MM.1S (cell line): ENCODE measurements at regions not wholly inside any gene's neighbourhood (a gene's known extent, or its start where the extent isn't known, plus 50 kb on each side); places are given as distances from the start of the nearest gene placed in this dataset.

Experiments
- DNase-seq: peaks from one replicate; pipeline ENCODE4 v3.0.0-alpha.2; 2015
- H2AFZ ChIP-seq: fragments of 300-600 bp; sonication (generic); 2 replicates; pipeline ENCODE4 v1.6.0; 2016; ENCODE audit warnings: antibody characterized with exemption, low read length
- H3F3A ChIP-seq: fragments of 300-600 bp; sonication (generic); 2 replicates; pipeline ENCODE4 v1.6.1; 2016; ENCODE audit warnings: mild to moderate bottlenecking, antibody characterized with exemption, low read length, moderate library complexity, mixed read lengths; ENCODE audit not compliant: insufficient read depth
- H3K27ac ChIP-seq: fragments of 300-600 bp; sonication (generic); 2 replicates; pipeline ENCODE4 v1.5.1; 2016; ENCODE audit warnings: mild to moderate bottlenecking, low read length
- H3K27me3 ChIP-seq: fragments of 300-600 bp; sonication (generic); replicated peaks from 2 replicates; pipeline ENCODE4 v1.6.0; 2016; ENCODE audit warnings: low read length; ENCODE audit not compliant: insufficient read depth
- H3K36me3 ChIP-seq: fragments of 300-600 bp; sonication (generic); replicated peaks from 2 replicates; pipeline ENCODE4 v1.6.1; 2016; ENCODE audit warnings: mild to moderate bottlenecking, low read length, mixed read lengths; ENCODE audit not compliant: insufficient read depth
- H3K4me1 ChIP-seq: fragments of 300-600 bp; sonication (generic); 2 replicates; pipeline ENCODE4 v1.6.1; 2016; ENCODE audit warnings: low read length, mixed read lengths
- H3K4me2 ChIP-seq: fragments of 300-600 bp; sonication (generic); 2 replicates; pipeline ENCODE4 v1.6.0; 2016; ENCODE audit warnings: low read depth, low read length
- H3K4me3 ChIP-seq: fragments of 300-600 bp; sonication (generic); 2 replicates; pipeline ENCODE4 v1.5.1; 2016; ENCODE audit warnings: low read length, mixed read lengths
- H3K79me2 ChIP-seq: fragments of 300-600 bp; sonication (generic); 2 replicates; pipeline ENCODE4 v1.6.1; 2016; ENCODE audit warnings: mixed run types, low read length, mixed read lengths
- H3K9ac ChIP-seq: fragments of 300-600 bp; sonication (generic); 2 replicates; pipeline ENCODE4 v1.6.1; 2016; ENCODE audit warnings: low read length, mixed read lengths
- H3K9me2 ChIP-seq: fragments of 300-600 bp; sonication (generic); replicated peaks from 2 replicates; pipeline ENCODE4 v1.6.1; 2016; ENCODE audit warnings: mild to moderate bottlenecking, low read length, mixed read lengths; ENCODE audit not compliant: insufficient read depth
- H3K9me3 ChIP-seq: fragments of 300-600 bp; sonication (generic); replicated peaks from 2 replicates; pipeline ENCODE4 v1.6.1; 2016; ENCODE audit warnings: mild to moderate bottlenecking, low read length, mixed read lengths; ENCODE audit not compliant: insufficient read depth
- H4K20me1 ChIP-seq: fragments of 300-600 bp; sonication (generic); 2 replicates; pipeline ENCODE4 v1.6.1; 2016; ENCODE audit warnings: mild to moderate bottlenecking, low read length, moderate library complexity, mixed read lengths; ENCODE audit not compliant: insufficient read depth
- EZH2 ChIP-seq: fragments of 300-600 bp; sonication (generic); optimal IDR thresholded peaks from 2 replicates; pipeline ENCODE3; 2017; ENCODE audit warnings: low read depth, mild to moderate bottlenecking, antibody characterized with exemption, low read length, mixed read lengths
- EZH2phosphoT487 ChIP-seq: fragments of 300-600 bp; sonication (generic); IDR thresholded peaks from 2 replicates; pipeline ENCODE4 v1.6.1; 2018; ENCODE audit warnings: antibody characterized with exemption, low read length
- TF ChIP-seq, protein P1 (sequence below): fragments of 300-600 bp; sonication (generic); IDR thresholded peaks from 2 replicates; pipeline ENCODE4 v1.5.1; 2016; ENCODE audit warnings: antibody characterized with exemption, low read length, mixed read lengths

DNA sequence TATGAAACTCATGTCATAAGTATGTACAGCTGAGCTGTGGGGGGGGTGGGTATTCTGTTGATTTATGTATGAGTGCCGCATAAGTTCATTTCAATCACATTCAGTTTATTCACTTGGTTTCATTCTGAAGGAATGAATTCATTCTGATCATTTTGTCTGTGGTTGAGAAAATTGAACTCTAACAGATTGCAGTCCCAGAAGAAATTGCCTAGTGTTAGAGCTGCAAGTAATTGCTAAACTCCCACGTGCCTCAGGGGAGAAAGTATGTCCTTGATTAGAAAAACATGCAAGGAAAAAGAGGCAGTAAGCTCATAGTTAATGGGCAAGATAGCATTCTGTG, 442.4 kb upstream of the MGAT4C start:
- no peaks in the 10 kb centered on the region for H3K27me3 ChIP-seq
- H3K4me3 ChIP-seq, result no peak overlapping the region
- H3K4me1 ChIP-seq, result no peaks in the 10 kb centered on the region
- no peaks in the 10 kb centered on the region for H3K9me2 ChIP-seq
- H3K79me2 ChIP-seq, result no peaks in the 10 kb centered on the region
- H3K9ac ChIP-seq, result no peak overlapping the region
- H4K20me1 ChIP-seq, result no peaks in the 10 kb centered on the region
- H3K36me3 ChIP-seq, result no peaks in the 10 kb centered on the region
- H2AFZ ChIP-seq, result no peak overlapping the region
- H3K4me2 ChIP-seq, result no peak overlapping the region
- H3K27ac ChIP-seq, result no peak overlapping the region
- no peaks in the 10 kb centered on the region for H3K9me3 ChIP-seq
- no peak for TF ChIP-seq EZH2
- no peak for TF ChIP-seq EZH2phosphoT487
- TF ChIP-seq, protein P1, sequence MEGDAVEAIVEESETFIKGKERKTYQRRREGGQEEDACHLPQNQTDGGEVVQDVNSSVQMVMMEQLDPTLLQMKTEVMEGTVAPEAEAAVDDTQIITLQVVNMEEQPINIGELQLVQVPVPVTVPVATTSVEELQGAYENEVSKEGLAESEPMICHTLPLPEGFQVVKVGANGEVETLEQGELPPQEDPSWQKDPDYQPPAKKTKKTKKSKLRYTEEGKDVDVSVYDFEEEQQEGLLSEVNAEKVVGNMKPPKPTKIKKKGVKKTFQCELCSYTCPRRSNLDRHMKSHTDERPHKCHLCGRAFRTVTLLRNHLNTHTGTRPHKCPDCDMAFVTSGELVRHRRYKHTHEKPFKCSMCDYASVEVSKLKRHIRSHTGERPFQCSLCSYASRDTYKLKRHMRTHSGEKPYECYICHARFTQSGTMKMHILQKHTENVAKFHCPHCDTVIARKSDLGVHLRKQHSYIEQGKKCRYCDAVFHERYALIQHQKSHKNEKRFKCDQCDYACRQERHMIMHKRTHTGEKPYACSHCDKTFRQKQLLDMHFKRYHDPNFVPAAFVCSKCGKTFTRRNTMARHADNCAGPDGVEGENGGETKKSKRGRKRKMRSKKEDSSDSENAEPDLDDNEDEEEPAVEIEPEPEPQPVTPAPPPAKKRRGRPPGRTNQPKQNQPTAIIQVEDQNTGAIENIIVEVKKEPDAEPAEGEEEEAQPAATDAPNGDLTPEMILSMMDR, result no peak
- no peak for DNase-seq
- no peaks in the 10 kb centered on the region for H3F3A ChIP-seq

DNA sequence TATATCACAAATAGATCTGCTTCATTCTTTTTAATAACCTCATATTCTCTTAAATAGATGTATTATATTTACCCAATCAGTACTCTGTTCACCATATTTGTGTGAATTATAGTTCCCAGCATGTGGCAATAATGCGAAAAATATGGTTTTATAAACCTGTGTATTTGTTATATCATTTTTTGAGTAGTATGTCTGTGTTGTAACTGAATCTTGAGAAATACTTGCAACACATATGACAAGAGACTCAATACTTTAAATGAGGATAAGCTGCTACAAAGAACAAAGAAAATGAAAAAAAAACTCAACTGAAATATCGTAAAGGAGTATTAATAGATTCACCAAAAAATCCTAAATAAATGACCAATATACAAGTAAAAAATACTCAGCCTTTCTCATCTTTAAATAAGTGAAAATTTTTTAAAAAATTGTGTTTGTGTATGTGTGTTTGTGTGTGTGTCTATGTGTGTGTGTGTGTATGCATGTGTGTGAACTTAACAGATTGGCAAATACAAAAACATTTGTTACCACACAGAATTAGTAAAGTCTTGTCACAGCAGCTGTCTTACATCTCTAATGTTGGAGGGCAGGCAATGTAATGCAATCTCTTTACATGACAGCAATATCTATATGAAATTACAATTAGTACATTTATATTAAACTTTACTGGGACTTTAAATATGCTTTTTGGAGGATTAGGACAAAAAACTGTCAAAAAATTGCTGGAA, 441.9 kb upstream of the MGAT4C start:
- no peaks in the 10 kb centered on the region for H3K36me3 ChIP-seq
- no peak overlapping the region for H3K9ac ChIP-seq
- H2AFZ ChIP-seq, result no peak overlapping the region
- no peak overlapping the region for H3K4me3 ChIP-seq
- no peak for DNase-seq
- no peaks in the 10 kb centered on the region for H3K9me2 ChIP-seq
- no peaks in the 10 kb centered on the region for H3K79me2 ChIP-seq
- H3K4me2 ChIP-seq, result no peak overlapping the region
- no peaks in the 10 kb centered on the region for H3K9me3 ChIP-seq
- TF ChIP-seq EZH2phosphoT487 (no peak), EZH2 (no peak)
- TF ChIP-seq, protein P1, result no peak
- no peaks in the 10 kb centered on the region for H3K27me3 ChIP-seq
- H3F3A ChIP-seq, result no peaks in the 10 kb centered on the region
- H4K20me1 ChIP-seq, result no peaks in the 10 kb centered on the region
- H3K4me1 ChIP-seq, result no peaks in the 10 kb centered on the region
- H3K27ac ChIP-seq, result no peak overlapping the region

- H3K4me3 ChIP-seq, result no peak overlapping the region
- no peaks in the 10 kb centered on the region for H3K36me3 ChIP-seq
- no peaks in the 10 kb centered on the region for H3F3A ChIP-seq
- no peak overlapping the region for H3K4me2 ChIP-seq
- TF ChIP-seq, protein P1, result no peak
- no peak for TF ChIP-seq EZH2
- no peak for TF ChIP-seq EZH2phosphoT487
- DNase-seq, result no peak
- no peaks in the 10 kb centered on the region for H3K27me3 ChIP-seq
- H3K9me3 ChIP-seq, result no peaks in the 10 kb centered on the region
- no peak overlapping the region for H3K9ac ChIP-seq
- no peak overlapping the region for H3K27ac ChIP-seq
- no peaks in the 10 kb centered on the region for H3K9me2 ChIP-seq
- no peaks in the 10 kb centered on the region for H4K20me1 ChIP-seq
- no peaks in the 10 kb centered on the region for H3K79me2 ChIP-seq
- H2AFZ ChIP-seq, result no peak overlapping the region
- H3K4me1 ChIP-seq, result no peaks in the 10 kb centered on the region
Observed at GRCh38 chr12:86683568-86684304, 427.5 kb upstream of the MGAT4C start.
